Astrocyte (in vitro differentiated cells and primary cell): ENCODE measurements at regions not wholly inside any gene's neighbourhood (a gene's known extent, or its start where the extent isn't known, plus 50 kb on each side); places are given as distances from the start of the nearest gene placed in this dataset.
"Not testable (repeated sequence)": the region's sequence is repeated elsewhere in the genome, so short reads cannot be mapped to it uniquely, and the experiment has no call there.

Source experiments
- DNase-seq: peaks from one replicate; pipeline ENCODE4 v3.0.0-alpha.2; 2010; ENCODE audit warnings: low read depth
- FAIRE-seq: peaks from 2 replicates; lab custom pipeline; 2011; peaks lifted over from hg19 to GRCh38; lab: Jason Lieb, UNC
- H2AFZ ChIP-seq: 2 replicates; pipeline ENCODE4 v1.6.0; 2012; ENCODE audit warnings: low read depth, low read length, inconsistent platforms
- H3K27ac ChIP-seq: 2 replicates; pipeline ENCODE4 v1.5.1; 2011; ENCODE audit warnings: low read depth, low read length, inconsistent platforms
- H3K27me3 ChIP-seq: 2 replicates; pipeline ENCODE4 v1.6.0; 2011; ENCODE audit warnings: low read length, inconsistent platforms; ENCODE audit not compliant: insufficient read depth
- H3K36me3 ChIP-seq: 2 replicates; pipeline ENCODE4 v1.5.1; 2011; ENCODE audit warnings: low read length, inconsistent platforms; ENCODE audit not compliant: insufficient read depth
- H3K4me1 ChIP-seq: 2 replicates; pipeline ENCODE4 v1.5.1; 2011; ENCODE audit warnings: low read length, inconsistent platforms; ENCODE audit not compliant: insufficient read depth
- H3K4me2 ChIP-seq: 2 replicates; pipeline ENCODE4 v1.6.0; 2012; ENCODE audit warnings: low read length, inconsistent platforms
- H3K4me3 ChIP-seq: 2 replicates; pipeline ENCODE4 v1.5.1; 2011; ENCODE audit warnings: low read depth, mild to moderate bottlenecking, low read length, inconsistent platforms; ENCODE audit not compliant: insufficient read depth
- H3K79me2 ChIP-seq: 2 replicates; pipeline ENCODE4 v1.6.0; 2012; ENCODE audit warnings: mild to moderate bottlenecking, low read length, inconsistent platforms; ENCODE audit not compliant: insufficient read depth
- H3K9ac ChIP-seq: 2 replicates; pipeline ENCODE4 v1.6.0; 2012; ENCODE audit warnings: mild to moderate bottlenecking, low read length, inconsistent platforms
- H3K9me3 ChIP-seq: 2 replicates; pipeline ENCODE4 v1.5.1; 2012; ENCODE audit warnings: low read depth, mild to moderate bottlenecking, low read length, inconsistent platforms; ENCODE audit not compliant: insufficient read depth
- H4K20me1 ChIP-seq: 2 replicates; pipeline ENCODE4 v1.6.0; 2012; ENCODE audit warnings: low read length, inconsistent platforms; ENCODE audit not compliant: insufficient read depth
- H3K27ac Mint-ChIP-seq: one replicate; pipeline ENCODE4 v1.8.0; 2021; ENCODE audit warnings: mild to moderate bottlenecking, mixed read lengths; ENCODE audit not compliant: unreplicated experiment
- H3K27me3 Mint-ChIP-seq: one replicate; pipeline ENCODE4 v1.8.0; 2021; ENCODE audit warnings: low read depth, mixed read lengths; ENCODE audit not compliant: unreplicated experiment
- H3K36me3 Mint-ChIP-seq: one replicate; pipeline ENCODE4 v1.8.0; 2021; ENCODE audit warnings: low read depth, mixed read lengths; ENCODE audit not compliant: unreplicated experiment
- H3K4me1 Mint-ChIP-seq: one replicate; pipeline ENCODE4 v1.8.0; 2021; ENCODE audit warnings: low read depth, mixed read lengths; ENCODE audit not compliant: unreplicated experiment
- H3K4me3 Mint-ChIP-seq: one replicate; pipeline ENCODE4 v1.8.0; 2021; ENCODE audit warnings: mild to moderate bottlenecking, moderate library complexity, mixed read lengths; ENCODE audit not compliant: unreplicated experiment
- H3K9me3 Mint-ChIP-seq: one replicate; pipeline ENCODE4 v1.8.0; 2021; ENCODE audit warnings: mild to moderate bottlenecking, mixed read lengths; ENCODE audit not compliant: unreplicated experiment
- CTCF ChIP-seq: IDR thresholded peaks from 2 replicates; pipeline ENCODE4 v1.5.1; 2011; ENCODE audit warnings: low read depth, mild to moderate bottlenecking, inconsistent platforms, low read length, moderate library complexity; ENCODE audit not compliant: insufficient read depth
- EZH2 ChIP-seq: IDR thresholded peaks from 2 replicates; pipeline ENCODE4 v1.6.1; 2012; ENCODE audit warnings: mild to moderate bottlenecking, low read length, inconsistent platforms; ENCODE audit not compliant: insufficient read depth

GRCh38 chr7:149574428-149574827, 76.8 kb upstream of the ZNF746 start:
- not testable (repeated sequence) for H3K9ac ChIP-seq, H3K27me3 ChIP-seq, H3K27me3 Mint-ChIP-seq, H3K79me2 ChIP-seq, H3K27ac Mint-ChIP-seq, H3K27ac ChIP-seq, H4K20me1 ChIP-seq, H2AFZ ChIP-seq, DNase-seq, H3K4me3 ChIP-seq, FAIRE-seq, H3K9me3 ChIP-seq, H3K4me3 Mint-ChIP-seq, H3K4me2 ChIP-seq, H3K36me3 ChIP-seq, H3K4me1 ChIP-seq
- Mint-ChIP-seq H3K9me3 (peaks cover 38% of the 10 kb centered on the region), H3K4me1 (peaks cover 25% of the 10 kb centered on the region), H3K36me3 (peaks cover 38% of the 10 kb centered on the region)

DNA sequence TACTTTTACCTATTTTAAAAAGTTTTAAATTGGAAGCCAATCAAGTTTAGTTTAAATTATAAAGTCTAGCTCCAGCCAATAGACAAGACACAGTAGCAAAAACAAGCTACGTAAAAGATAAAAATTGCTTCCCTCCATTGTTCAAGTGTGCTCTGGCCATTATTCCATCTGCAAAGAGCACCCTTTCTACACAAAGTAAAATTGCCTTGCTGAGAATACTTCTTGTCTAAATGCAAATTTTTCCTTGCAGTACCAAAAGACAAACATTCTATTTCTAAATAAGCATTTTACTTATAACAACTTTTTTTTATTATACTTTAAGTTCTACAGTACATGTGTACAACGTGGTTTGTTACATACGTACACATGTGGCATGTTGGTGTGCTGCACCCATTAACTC, 75.9 kb upstream of the ZNF746 start:
- Mint-ChIP-seq H3K27ac (no peak overlapping the region), H3K4me1 (peaks cover 30% of the 10 kb centered on the region), H3K27me3 (no peaks in the 10 kb centered on the region), H3K36me3 (peaks cover 29% of the 10 kb centered on the region), H3K4me3 (no peak overlapping the region), H3K9me3 (peaks cover 31% of the 10 kb centered on the region)
- Histone ChIP-seq H4K20me1 (no peaks in the 10 kb centered on the region), H3K36me3 (no peaks in the 10 kb centered on the region), H3K4me1 (no peaks in the 10 kb centered on the region), H3K9ac (no peak overlapping the region), H3K4me3 (no peak overlapping the region), H3K9me3 (no peaks in the 10 kb centered on the region), H3K27ac (no peak overlapping the region), H2AFZ (no peak overlapping the region), H3K79me2 (peaks cover 5% of the 10 kb centered on the region), H3K4me2 (no peak overlapping the region), H3K27me3 (no peaks in the 10 kb centered on the region)
- DNase-seq, result no peak
- no peak for TF ChIP-seq EZH2
- no peak for TF ChIP-seq CTCF
- no peak for FAIRE-seq

- H2AFZ ChIP-seq, DNase-seq, FAIRE-seq, H3K4me2 ChIP-seq, H3K9ac ChIP-seq, H3K4me3 Mint-ChIP-seq, H3K79me2 ChIP-seq, H3K4me1 ChIP-seq, H3K9me3 ChIP-seq, H3K27me3 ChIP-seq, H3K4me3 ChIP-seq, H3K36me3 ChIP-seq, H3K27ac ChIP-seq, H3K27me3 Mint-ChIP-seq, H3K27ac Mint-ChIP-seq, H4K20me1 ChIP-seq: not testable (repeated sequence)
- peaks cover 25% of the 10 kb centered on the region for H3K9me3 Mint-ChIP-seq
- peaks cover 23% of the 10 kb centered on the region for H3K36me3 Mint-ChIP-seq
- peaks cover 33% of the 10 kb centered on the region for H3K4me1 Mint-ChIP-seq
Measured at GRCh38 chr7:149572920-149573319, 75.3 kb upstream of the ZNF746 start.

DNA sequence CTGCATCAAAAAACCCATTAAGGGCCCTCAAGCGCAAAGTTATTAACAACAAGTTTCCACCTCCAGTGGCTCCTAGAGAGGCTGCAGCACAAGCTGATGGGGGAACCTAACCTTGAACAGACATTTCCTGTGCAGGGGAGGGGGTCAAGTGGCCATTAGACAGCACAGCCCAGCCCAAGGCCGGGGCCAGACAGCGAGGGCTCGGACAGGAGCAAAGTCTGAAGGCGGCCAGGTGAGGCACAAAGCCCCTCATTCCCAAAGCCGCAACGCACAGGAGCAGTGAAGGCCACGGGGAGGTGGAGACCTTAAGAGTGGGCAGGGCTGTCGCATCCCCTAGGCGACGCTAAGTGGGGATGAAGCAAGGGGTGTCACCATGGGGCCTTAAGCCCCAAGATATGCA, 73.2 kb upstream of the ZNF746 start:
- Mint-ChIP-seq H3K4me1 (peaks cover 51% of the 10 kb centered on the region), H3K9me3 (peaks cover 14% of the 10 kb centered on the region), H3K27me3 (no peaks in the 10 kb centered on the region), H3K4me3 (no peak overlapping the region), H3K27ac (peak overlapping the region; percentile 100), H3K36me3 (peaks cover 17% of the 10 kb centered on the region)
- no peaks in the 10 kb centered on the region for H4K20me1 ChIP-seq
- peaks cover 13% of the 10 kb centered on the region for H3K79me2 ChIP-seq
- DNase-seq (no peak), FAIRE-seq (no peak)
- H2AFZ ChIP-seq, result no peak overlapping the region
- H3K27ac ChIP-seq, result no peak overlapping the region
- no peak overlapping the region for H3K9ac ChIP-seq
- H3K27me3 ChIP-seq, result no peaks in the 10 kb centered on the region
- H3K4me1 ChIP-seq, result no peaks in the 10 kb centered on the region
- H3K9me3 ChIP-seq, result peaks cover 4% of the 10 kb centered on the region
- no peak for TF ChIP-seq CTCF
- no peak for TF ChIP-seq EZH2
- H3K4me2 ChIP-seq, result no peak overlapping the region
- no peak overlapping the region for H3K4me3 ChIP-seq
- H3K36me3 ChIP-seq, result peaks cover 14% of the 10 kb centered on the region
